Colonic mucosa (tissue), 4 donors: ENCODE measurements at regions not wholly inside any gene's neighbourhood (a gene's known extent, or its start where the extent isn't known, plus 50 kb on each side); places are given as distances from the start of the nearest gene placed in this dataset.

Experiments
- DNase-seq: peaks from one replicate; pipeline ENCODE4 v3.0.0-alpha.2; 2020
- H3K27ac ChIP-seq: fragments of 200-600 bp; one replicate; pipeline ENCODE4 v1.8.0; 2021
- H3K27me3 ChIP-seq: fragments of 200-600 bp; one replicate; pipeline ENCODE4 v1.8.0; 2021
- H3K36me3 ChIP-seq: fragments of 200-600 bp; one replicate; pipeline ENCODE4 v1.8.0; 2021
- H3K4me1 ChIP-seq: fragments of 200-600 bp; one replicate; pipeline ENCODE4 v1.8.0; 2021; ENCODE audit warnings: mild to moderate bottlenecking
- H3K4me3 ChIP-seq: fragments of 200-600 bp; one replicate; pipeline ENCODE4 v1.8.0; 2021
- H3K9ac ChIP-seq, 2 donors: one replicate each; pipeline ENCODE4 v1.7.0; 2013; ENCODE audit warnings: control low read depth in 2 of 2, low read depth in 2 of 2, low read length in 2 of 2
- H3K9me3 ChIP-seq: fragments of 200-600 bp; one replicate; pipeline ENCODE4 v1.8.0; 2021
- CTCF ChIP-seq: fragments of 200-600 bp; IDR thresholded peaks from one replicate; pipeline ENCODE4 v1.8.0; 2022; ENCODE audit warnings: antibody characterized with exemption, mild to moderate bottlenecking
- intact Hi-C: fragments of 100-400 bp; cut with DNase I; formaldehyde crosslinking; loops from one replicate; pipeline ENCODE4 v1.14.1; 2022
- donor health status: healthy.
- donor health status: DM: no; HTN: no; CAD: no.
- donor health status: DM: no; HTN: no; CAD: no.

GRCh38 chr4:53747401-53747800, 156.1 kb upstream of the LNX1 start:
- no peak for TF ChIP-seq CTCF
- no peak for DNase-seq
- Histone ChIP-seq H3K9ac (no peak overlapping the region), H3K36me3 (no peaks in the 10 kb centered on the region), H3K27me3 (no peaks in the 10 kb centered on the region), H3K9me3 (no peaks in the 10 kb centered on the region), H3K4me3 (no peak overlapping the region), H3K27ac (no peak overlapping the region), H3K4me1 (no peaks in the 10 kb centered on the region)
- intact Hi-C loops, result no loop called here

- intact Hi-C loops, result no loop called here
- Histone ChIP-seq H3K9ac (no peak overlapping the region), H3K4me3 (no peak overlapping the region)
These were observed 153.3 kb upstream of the LNX1 start for GRCh38 chr4:53744446-53745160.

DNA sequence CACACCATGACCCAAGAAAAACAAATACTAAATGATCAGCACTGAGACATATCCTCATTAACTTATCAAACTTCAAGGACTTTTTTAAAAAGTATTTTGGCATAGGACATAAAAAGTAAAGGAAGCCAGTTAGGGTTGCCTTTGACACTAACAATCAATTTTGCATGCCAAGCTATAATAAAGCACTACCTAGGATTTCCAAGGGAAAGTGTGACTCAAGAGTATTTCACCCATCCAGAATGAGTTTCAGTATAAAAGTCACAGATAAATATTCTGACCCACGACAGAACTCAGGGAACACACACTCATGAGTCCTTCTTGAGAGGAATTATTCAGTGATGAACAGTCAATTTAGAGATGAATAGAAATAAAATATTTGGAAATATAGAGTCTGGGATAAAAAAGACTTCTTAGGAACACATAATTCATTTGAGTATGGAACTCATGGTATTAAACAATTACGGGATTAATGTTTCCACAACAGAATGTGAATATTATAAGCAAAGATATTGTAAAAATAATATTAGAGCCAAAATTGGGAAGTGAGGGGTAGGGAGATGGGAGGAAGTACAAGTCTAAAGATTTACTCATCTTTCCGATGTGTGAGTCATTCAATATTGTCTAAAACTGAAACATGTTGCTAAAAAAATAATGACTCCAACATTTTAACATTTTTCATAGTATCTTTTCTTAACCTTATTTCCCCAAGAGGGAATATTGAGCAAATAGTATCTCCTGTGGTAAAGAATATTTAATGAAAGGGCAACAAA, 143.5 kb upstream of the LNX1 start:
- intact Hi-C loops, result no loop called here
- no peaks in the 10 kb centered on the region for H3K9me3 ChIP-seq
- H3K4me3 ChIP-seq, result no peak overlapping the region
- no peak for DNase-seq
- no peaks in the 10 kb centered on the region for H3K27me3 ChIP-seq
- no peaks in the 10 kb centered on the region for H3K36me3 ChIP-seq
- no peaks in the 10 kb centered on the region for H3K4me1 ChIP-seq
- H3K9ac ChIP-seq, result no peak overlapping the region
- no peak overlapping the region for H3K27ac ChIP-seq
- no peak for TF ChIP-seq CTCF

More at GRCh38 chr4:53744446-53745160, 153.3 kb upstream of the LNX1 start:
- H3K9me3 ChIP-seq, result no peaks in the 10 kb centered on the region
- no peak for DNase-seq
- H3K27ac ChIP-seq, result no peak overlapping the region
- no peak for TF ChIP-seq CTCF
- no peaks in the 10 kb centered on the region for H3K36me3 ChIP-seq
- no peaks in the 10 kb centered on the region for H3K4me1 ChIP-seq
- H3K27me3 ChIP-seq, result no peaks in the 10 kb centered on the region

DNA sequence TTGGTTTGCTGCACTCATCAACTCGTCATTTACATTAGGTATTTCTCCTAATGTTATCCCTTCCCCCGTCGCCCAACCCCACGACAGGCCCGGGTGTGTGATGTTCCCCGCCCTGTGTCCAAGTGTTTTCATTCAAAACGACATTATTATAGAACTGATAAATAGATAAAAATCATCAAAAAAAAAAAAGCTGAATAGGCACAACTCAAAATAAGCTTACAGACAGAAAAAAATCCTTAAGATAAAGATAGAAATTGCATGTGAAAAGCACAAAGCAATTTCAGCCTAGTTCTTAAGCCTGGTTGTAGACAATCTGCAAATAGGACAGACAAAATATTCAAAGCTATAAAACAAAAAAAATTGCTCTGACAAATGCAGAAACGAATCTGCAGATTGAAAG, 142.9 kb upstream of the LNX1 start:
- Histone ChIP-seq H3K36me3 (no peaks in the 10 kb centered on the region), H3K4me3 (no peak overlapping the region), H3K9ac (no peak overlapping the region), H3K27me3 (no peaks in the 10 kb centered on the region), H3K4me1 (no peaks in the 10 kb centered on the region), H3K9me3 (no peaks in the 10 kb centered on the region), H3K27ac (no peak overlapping the region)
- DNase-seq, result no peak
- no peak for TF ChIP-seq CTCF
- intact Hi-C loops, result no loop called here

- Histone ChIP-seq H3K4me3 (no peak overlapping the region), H3K9ac (no peak overlapping the region), H3K27me3 (no peaks in the 10 kb centered on the region), H3K4me1 (no peaks in the 10 kb centered on the region), H3K27ac (no peak overlapping the region), H3K9me3 (no peaks in the 10 kb centered on the region), H3K36me3 (no peaks in the 10 kb centered on the region)
- no peak for DNase-seq
- intact Hi-C loops, result no loop called here
- no peak for TF ChIP-seq CTCF
These were observed 141.4 kb upstream of the LNX1 start for GRCh38 chr4:53732661-53733060.
